A673 (cell line): ENCODE measurements at regions not wholly inside any gene's neighbourhood (a gene's known extent, or its start where the extent isn't known, plus 50 kb on each side); places are given as distances from the start of the nearest gene placed in this dataset.

Source experiments
- CTCF ChIP-seq: fragments of 300-800, 200-600 bp; sonication (generic); conservative IDR thresholded peaks from 2 replicates; pipeline ENCODE4 v1.5.1; 2017; ENCODE audit warnings: low read depth, mild to moderate bottlenecking, antibody characterized with exemption, low read length, moderate library complexity, mixed read lengths
- EZH2 ChIP-seq: fragments of 200-600 bp; sonication (generic); IDR thresholded peaks from 2 replicates; pipeline ENCODE4 v1.6.1; 2017; ENCODE audit warnings: borderline replicate concordance, low read depth, mild to moderate bottlenecking, mixed read lengths, antibody characterized with exemption, low read length; ENCODE audit not compliant: poor library complexity, severe bottlenecking

- TF ChIP-seq CTCF = no peak
- TF ChIP-seq EZH2 = no peak
Observed at GRCh38 chr5:23996525-23996924, 489.1 kb downstream of the PRDM9 start.
